Thyroid gland (tissue), 4 donors: ENCODE measurements at regions not wholly inside any gene's neighbourhood (a gene's known extent, or its start where the extent isn't known, plus 50 kb on each side); places are given as distances from the start of the nearest gene placed in this dataset.

Experiments used
- CTCF ChIP-seq, 6 experiments: fragments of 200-600 bp in 3 of 6; fragments of 450-650 bp in 3 of 6; sonication (generic) in 3 of 6; IDR thresholded peaks; one replicate each; pipeline ENCODE4 v1.5.1; 2016 to 2019; ENCODE audit warnings: antibody characterized with exemption in 6 of 6, mild to moderate bottlenecking in 2 of 6, inconsistent platforms in 1 of 6, moderate library complexity in 1 of 6
- POLR2A ChIP-seq, 2 donors: fragments of 450-650 bp; IDR thresholded peaks; one replicate each; pipeline ENCODE4 v1.6.1; 2017; ENCODE audit warnings: antibody characterized with exemption in 2 of 2, mild to moderate bottlenecking in 2 of 2, moderate library complexity in 1 of 2

GRCh38 chr12:91792597-91792996 lies 353.0 kb downstream of the BTG1 start:
- TF ChIP-seq CTCF (IDR thresholded peaks at IDR 0.05) (no peak), POLR2A (IDR thresholded peaks at IDR 0.05) (no peak)
